Mesothelial cell of epicardium (in vitro differentiated cells): ENCODE measurements at regions not wholly inside any gene's neighbourhood (a gene's known extent, or its start where the extent isn't known, plus 50 kb on each side); places are given as distances from the start of the nearest gene placed in this dataset.

Source experiments
- DNase-seq, 2 experiments: peaks; one replicate each; pipeline ENCODE4 v3.0.0; 2021; ENCODE audit warnings: low spot score in 2 of 2; ENCODE audit not compliant: unreplicated experiment in 2 of 2
- H3K27ac Mint-ChIP-seq: 2 replicates; pipeline ENCODE4 v1.8.0; 2021; ENCODE audit warnings: mixed read lengths
- H3K27me3 Mint-ChIP-seq: 2 replicates; pipeline ENCODE4 v1.8.0; 2021; ENCODE audit warnings: low read depth, mixed read lengths
- H3K36me3 Mint-ChIP-seq: 2 replicates; pipeline ENCODE4 v1.8.0; 2021; ENCODE audit warnings: mixed read lengths
- H3K4me1 Mint-ChIP-seq: 2 replicates; pipeline ENCODE4 v1.8.0; 2021; ENCODE audit warnings: mixed read lengths
- H3K4me3 Mint-ChIP-seq: 2 replicates; pipeline ENCODE4 v1.8.0; 2021; ENCODE audit warnings: mild to moderate bottlenecking, moderate library complexity, mixed read lengths
- H3K9me3 Mint-ChIP-seq: 2 replicates; pipeline ENCODE4 v1.8.0; 2021; ENCODE audit warnings: mixed read lengths
- CTCF ChIP-seq: fragments of 200-600 bp; sonication (generic); IDR thresholded peaks from one replicate; pipeline ENCODE4 v1.5.0; 2021; ENCODE audit warnings: antibody characterized with exemption; ENCODE audit not compliant: unreplicated experiment

GRCh38 chr10:94111367-94111766, 117.6 kb downstream of the PLCE1 start:
- Mint-ChIP-seq H3K27me3 (peaks cover 4% of the 10 kb centered on the region), H3K4me3 (no peak overlapping the region), H3K9me3 (peaks cover 7% of the 10 kb centered on the region), H3K36me3 (no peaks in the 10 kb centered on the region), H3K27ac (no peak overlapping the region), H3K4me1 (peaks cover 8% of the 10 kb centered on the region)
- DNase-seq, result no peak
- no peak for TF ChIP-seq CTCF

- no peak for DNase-seq
- Mint-ChIP-seq H3K9me3 (peaks cover 7% of the 10 kb centered on the region), H3K27ac (no peak overlapping the region), H3K36me3 (no peaks in the 10 kb centered on the region), H3K4me3 (no peak overlapping the region), H3K4me1 (peaks cover 8% of the 10 kb centered on the region), H3K27me3 (peaks cover 2% of the 10 kb centered on the region)
- TF ChIP-seq CTCF, result no peak
These were observed 118.6 kb downstream of the PLCE1 start for GRCh38 chr10:94112321-94112720.

GRCh38 chr10:94115725-94116124, 122.0 kb downstream of the PLCE1 start:
- Mint-ChIP-seq H3K4me1 (peaks cover 6% of the 10 kb centered on the region), H3K27ac (no peak overlapping the region), H3K27me3 (peaks cover 2% of the 10 kb centered on the region), H3K9me3 (peaks cover 11% of the 10 kb centered on the region), H3K36me3 (no peaks in the 10 kb centered on the region), H3K4me3 (no peak overlapping the region)
- no peak for DNase-seq
- no peak for TF ChIP-seq CTCF

GRCh38 chr10:94116848-94117247, 123.1 kb downstream of the PLCE1 start:
- Mint-ChIP-seq H3K27ac (no peak overlapping the region), H3K4me3 (no peak overlapping the region), H3K9me3 (peaks cover 11% of the 10 kb centered on the region), H3K36me3 (no peaks in the 10 kb centered on the region), H3K27me3 (peaks cover 2% of the 10 kb centered on the region), H3K4me1 (no peaks in the 10 kb centered on the region)
- no peak for TF ChIP-seq CTCF
- DNase-seq, result no peak

DNA sequence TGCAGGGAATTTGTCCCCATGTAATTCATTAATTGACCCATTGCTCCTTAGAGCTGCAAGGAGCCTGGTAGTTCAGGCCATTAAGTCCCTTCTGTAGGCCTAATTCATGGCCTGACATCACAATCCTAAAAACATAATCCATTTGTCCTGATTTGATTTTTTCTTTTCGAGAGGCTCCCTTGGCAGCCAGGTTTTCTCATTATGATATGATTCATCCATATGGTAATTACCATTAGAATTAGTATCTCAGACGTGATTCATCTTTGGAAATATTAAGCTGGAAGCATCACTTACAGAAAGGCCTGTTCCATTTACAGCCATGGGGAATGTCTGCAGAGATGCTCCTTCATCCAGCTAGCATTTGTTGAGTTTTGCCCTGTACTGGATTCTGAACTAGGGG, 128.5 kb downstream of the PLCE1 start:
- no peaks in the 10 kb centered on the region for H3K27me3 Mint-ChIP-seq
- DNase-seq, result no peak

More for the DNA sequence above, 128.5 kb downstream of the PLCE1 start:
- Mint-ChIP-seq H3K9me3 (peaks cover 4% of the 10 kb centered on the region), H3K36me3 (no peaks in the 10 kb centered on the region), H3K4me1 (peaks cover 9% of the 10 kb centered on the region), H3K4me3 (no peak overlapping the region), H3K27ac (no peak overlapping the region)
- no peak for TF ChIP-seq CTCF
